Upper lobe of left lung (tissue), 6 donors: ENCODE measurements at regions not wholly inside any gene's neighbourhood (a gene's known extent, or its start where the extent isn't known, plus 50 kb on each side); places are given as distances from the start of the nearest gene placed in this dataset.

Experiments used
- ATAC-seq, 2 donors: fragments of 200-7000 bp; cut with Tn5 transposase; one replicate each; pipeline ENCODE4 v1.9.1; 2022; ENCODE audit warnings: mild to moderate bottlenecking in 2 of 2, moderate library complexity in 2 of 2; ENCODE audit not compliant: low FRiP score in 2 of 2
- DNase-seq, 2 donors: peaks; one replicate each; pipeline ENCODE4 v3.0.0-alpha.2; 2019 to 2020
- H3K27ac ChIP-seq, 4 donors: fragments of 200-600 bp; sonication (generic); one replicate each; pipeline ENCODE4 v1.5.1; 2016 to 2019
- H3K27me3 ChIP-seq, 4 donors: fragments of 200-600 bp; sonication (generic); one replicate each; pipeline ENCODE4 v1.5.1; 2017 to 2019
- H3K36me3 ChIP-seq, 4 donors: fragments of 200-600 bp; sonication (generic); one replicate each; pipeline ENCODE4 v1.5.1; 2016 to 2019
- H3K4me1 ChIP-seq, 4 donors: fragments of 200-600 bp; sonication (generic); one replicate each; pipeline ENCODE4 v1.5.1; 2018 to 2019
- H3K4me3 ChIP-seq, 4 donors: fragments of 200-600 bp; sonication (generic); one replicate each; pipeline ENCODE4 v1.5.1; 2017 to 2019; ENCODE audit warnings: mild to moderate bottlenecking in 2 of 4, moderate library complexity in 1 of 4
- H3K9me3 ChIP-seq, 4 donors: fragments of 200-600 bp; sonication (generic); one replicate each; pipeline ENCODE4 v1.5.1; 2018 to 2019
- EP300 ChIP-seq, 4 donors: sonication (generic); formaldehyde crosslinking; IDR thresholded peaks; one replicate each; pipeline ENCODE4 v1.5.1; 2017; ENCODE audit warnings: antibody characterized with exemption in 4 of 4, control low read depth in 2 of 4
- POLR2A ChIP-seq, 4 donors: fragments of 450-650 bp; IDR thresholded peaks; one replicate each; pipeline ENCODE4 v1.5.1; 2016 to 2017; ENCODE audit warnings: antibody characterized with exemption in 4 of 4, mild to moderate bottlenecking in 2 of 4
- POLR2AphosphoS5 ChIP-seq, 2 donors: sonication (generic); formaldehyde crosslinking; IDR thresholded peaks; one replicate each; pipeline ENCODE4 v1.5.1; 2017; ENCODE audit warnings: antibody characterized with exemption in 2 of 2
- WGBS, 2 donors: methylation state at CpG; one replicate each; pipeline ENCODE4 v1.1.5; 2017 to 2018; 5-methylcytosine and 5-hydroxymethylcytosine counted together
- TF ChIP-seq, protein P1 (sequence below), 6 experiments: fragments of 450-650 bp in 4 of 6; fragments of 200-600 bp in 2 of 6; sonication (generic) in 2 of 6; IDR thresholded peaks; one replicate each; pipeline ENCODE4 v1.5.1; 2016 to 2019; ENCODE audit warnings: antibody characterized with exemption in 6 of 6
- donor health status: DM: no; HTN: no; CAD: no; lungs with moderate emphysema.
- donor health status: DM: no; HTN: yes; CAD: no; lungs with severe emphysema.

DNA sequence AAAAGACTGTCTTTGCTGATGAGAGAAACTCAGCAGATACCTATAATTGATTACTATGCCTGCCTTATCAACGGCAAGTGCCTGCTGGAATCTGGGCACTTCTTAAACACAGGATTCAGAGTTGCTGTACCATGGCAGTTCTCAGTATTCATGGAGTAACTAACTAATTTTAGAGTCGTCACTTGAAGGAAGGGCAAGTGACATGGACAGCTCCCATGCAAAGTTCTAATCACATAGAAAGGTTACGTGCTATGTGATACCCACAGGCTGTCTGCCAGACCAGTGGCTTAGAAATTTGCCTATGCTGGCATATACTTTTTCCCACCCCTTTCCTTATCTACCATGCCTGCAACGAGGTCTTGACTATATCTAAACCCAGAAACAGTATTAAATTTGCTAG, 931.1 kb upstream of the TENM3 start:
- H3K4me3 ChIP-seq = no peak overlapping the region
- DNase-seq (no peak), ATAC-seq (no peak)
- TF ChIP-seq, protein P1, sequence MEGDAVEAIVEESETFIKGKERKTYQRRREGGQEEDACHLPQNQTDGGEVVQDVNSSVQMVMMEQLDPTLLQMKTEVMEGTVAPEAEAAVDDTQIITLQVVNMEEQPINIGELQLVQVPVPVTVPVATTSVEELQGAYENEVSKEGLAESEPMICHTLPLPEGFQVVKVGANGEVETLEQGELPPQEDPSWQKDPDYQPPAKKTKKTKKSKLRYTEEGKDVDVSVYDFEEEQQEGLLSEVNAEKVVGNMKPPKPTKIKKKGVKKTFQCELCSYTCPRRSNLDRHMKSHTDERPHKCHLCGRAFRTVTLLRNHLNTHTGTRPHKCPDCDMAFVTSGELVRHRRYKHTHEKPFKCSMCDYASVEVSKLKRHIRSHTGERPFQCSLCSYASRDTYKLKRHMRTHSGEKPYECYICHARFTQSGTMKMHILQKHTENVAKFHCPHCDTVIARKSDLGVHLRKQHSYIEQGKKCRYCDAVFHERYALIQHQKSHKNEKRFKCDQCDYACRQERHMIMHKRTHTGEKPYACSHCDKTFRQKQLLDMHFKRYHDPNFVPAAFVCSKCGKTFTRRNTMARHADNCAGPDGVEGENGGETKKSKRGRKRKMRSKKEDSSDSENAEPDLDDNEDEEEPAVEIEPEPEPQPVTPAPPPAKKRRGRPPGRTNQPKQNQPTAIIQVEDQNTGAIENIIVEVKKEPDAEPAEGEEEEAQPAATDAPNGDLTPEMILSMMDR (IDR thresholded peaks at IDR 0.05) = no peak
- TF ChIP-seq POLR2A (IDR thresholded peaks at IDR 0.05) = no peak
- TF ChIP-seq POLR2AphosphoS5 (IDR thresholded peaks at IDR 0.05) = no peak
- no peak for TF ChIP-seq EP300 (IDR thresholded peaks at IDR 0.05)
- H3K36me3 ChIP-seq = no peaks in the 10 kb centered on the region
- WGBS, 2 donors = 47 to 57% methylated on average over 4 of the region's 4 CpGs
- no peak overlapping the region for H3K27ac ChIP-seq
- no peaks in the 10 kb centered on the region for H3K4me1 ChIP-seq
- H3K9me3 ChIP-seq = no peaks in the 10 kb centered on the region
- H3K27me3 ChIP-seq = no peaks in the 10 kb centered on the region

DNA sequence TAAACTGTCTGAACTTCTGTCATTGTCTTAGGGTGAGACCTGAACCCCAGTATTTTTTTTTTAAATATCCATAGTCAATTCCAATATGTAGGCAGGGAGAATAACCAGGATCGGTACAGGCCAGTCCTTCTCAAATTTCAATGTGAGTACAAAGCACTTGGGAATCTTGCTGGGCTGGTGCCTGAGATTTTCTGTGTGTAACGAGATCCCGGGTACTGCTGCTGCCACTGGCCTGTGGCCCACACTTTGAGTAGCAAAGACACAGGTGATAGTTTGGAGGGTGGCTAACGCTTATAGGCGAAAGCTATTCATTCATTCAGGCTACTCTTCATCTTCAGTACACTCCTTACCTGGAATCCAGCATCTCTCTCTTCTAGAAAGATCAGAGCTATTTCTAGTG, 923.6 kb upstream of the TENM3 start:
- WGBS, 2 donors = 55 to 57% methylated on average over 5 of the region's 5 CpGs
- no peaks in the 10 kb centered on the region for H3K36me3 ChIP-seq
- no peak overlapping the region for H3K27ac ChIP-seq
- no peaks in the 10 kb centered on the region for H3K27me3 ChIP-seq
- DNase-seq = no peak
- H3K9me3 ChIP-seq = no peaks in the 10 kb centered on the region
- TF ChIP-seq, protein P1 (IDR thresholded peaks at IDR 0.05) = no peak
- TF ChIP-seq POLR2AphosphoS5 (IDR thresholded peaks at IDR 0.05) (no peak), POLR2A (IDR thresholded peaks at IDR 0.05) (no peak), EP300 (IDR thresholded peaks at IDR 0.05) (no peak)
- H3K4me1 ChIP-seq = no peaks in the 10 kb centered on the region
- ATAC-seq = no peak
- no peak overlapping the region for H3K4me3 ChIP-seq

DNA sequence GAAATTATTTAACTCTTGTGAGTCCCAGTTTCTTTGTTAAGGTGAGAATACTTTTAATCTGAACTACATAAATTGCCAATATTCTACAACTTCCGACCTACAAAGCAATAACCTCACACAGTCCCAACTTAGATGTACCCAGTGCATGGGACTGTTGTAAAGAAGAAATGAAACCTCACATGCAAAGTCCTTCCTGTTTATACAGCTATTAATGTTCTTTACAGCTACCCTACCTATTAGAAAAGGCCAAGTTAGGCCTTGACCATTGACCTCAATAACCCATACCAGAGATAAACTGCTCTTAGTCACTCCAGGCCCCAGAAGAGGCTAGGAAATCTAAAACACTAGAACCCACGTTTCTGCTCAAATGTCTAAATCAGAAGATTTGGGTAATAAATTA, 920.1 kb upstream of the TENM3 start:
- DNase-seq = no peak
- TF ChIP-seq POLR2A (IDR thresholded peaks at IDR 0.05) = no peak
- no peak for TF ChIP-seq EP300 (IDR thresholded peaks at IDR 0.05)
- Histone ChIP-seq H3K36me3 (no peaks in the 10 kb centered on the region), H3K4me1 (no peaks in the 10 kb centered on the region), H3K9me3 (no peaks in the 10 kb centered on the region), H3K4me3 (no peak overlapping the region), H3K27me3 (no peaks in the 10 kb centered on the region), H3K27ac (no peak overlapping the region)
- no peak for ATAC-seq
- 80 to 85% methylated on average over 2 of the region's 2 CpGs for WGBS, 2 donors

- Histone ChIP-seq H3K4me3 (no peak overlapping the region), H3K27ac (no peak overlapping the region), H3K36me3 (no peaks in the 10 kb centered on the region), H3K9me3 (no peaks in the 10 kb centered on the region), H3K4me1 (no peaks in the 10 kb centered on the region), H3K27me3 (no peaks in the 10 kb centered on the region)
- TF ChIP-seq POLR2AphosphoS5 (IDR thresholded peaks at IDR 0.05) (no peak), POLR2A (IDR thresholded peaks at IDR 0.05) (no peak), EP300 (IDR thresholded peaks at IDR 0.05) (no peak)
- TF ChIP-seq, protein P1 (IDR thresholded peaks at IDR 0.05) = no peak
- WGBS, 2 donors = 56 to 59% methylated on average over 4 of the region's 4 CpGs
- ATAC-seq (no peak), DNase-seq (no peak)
Measured at GRCh38 chr4:181330654-181331201, 912.5 kb upstream of the TENM3 start.

DNA sequence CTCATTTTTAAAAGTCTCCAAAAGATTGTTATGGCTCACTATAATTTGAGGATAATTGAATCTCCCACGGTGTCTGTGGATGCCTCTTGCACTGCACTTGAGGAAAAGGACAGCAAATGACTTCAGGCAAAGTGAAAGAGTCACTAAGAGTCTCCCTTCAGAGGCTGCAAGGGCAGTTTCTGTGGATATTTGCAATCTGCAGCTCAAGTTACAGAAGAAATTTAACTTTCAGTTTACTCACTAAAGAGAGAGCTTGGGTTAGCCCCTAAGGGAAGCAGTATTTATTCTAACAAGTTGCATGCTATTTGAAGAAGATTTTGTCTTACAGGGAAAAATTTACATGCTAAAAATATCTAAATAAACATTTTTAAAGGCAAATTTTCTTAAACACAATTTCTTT, 912.0 kb upstream of the TENM3 start:
- ATAC-seq (no peak), DNase-seq (no peak)
- Histone ChIP-seq H3K27ac (no peak overlapping the region), H3K27me3 (no peaks in the 10 kb centered on the region), H3K9me3 (no peaks in the 10 kb centered on the region), H3K36me3 (no peaks in the 10 kb centered on the region), H3K4me3 (no peak overlapping the region), H3K4me1 (no peaks in the 10 kb centered on the region)
- WGBS, 2 donors = 11 to 21% methylated on average over 1 of the region's 1 CpG
- TF ChIP-seq EP300 (IDR thresholded peaks at IDR 0.05) = no peak
- TF ChIP-seq POLR2AphosphoS5 (IDR thresholded peaks at IDR 0.05) = no peak

GRCh38 chr4:181345931-181346330, 897.3 kb upstream of the TENM3 start:
- Histone ChIP-seq H3K27me3 (no peaks in the 10 kb centered on the region), H3K4me1 (no peaks in the 10 kb centered on the region), H3K4me3 (no peak overlapping the region), H3K36me3 (no peaks in the 10 kb centered on the region), H3K27ac (no peak overlapping the region), H3K9me3 (no peaks in the 10 kb centered on the region)
- DNase-seq (no peak), ATAC-seq (no peak)
- TF ChIP-seq EP300 (IDR thresholded peaks at IDR 0.05) = no peak
- TF ChIP-seq, protein P1 (IDR thresholded peaks at IDR 0.05) = no peak
